GF-D8 (cell line): ENCODE measurements at regions not wholly inside any gene's neighbourhood (a gene's known extent, or its start where the extent isn't known, plus 50 kb on each side); places are given as distances from the start of the nearest gene placed in this dataset.
"Not testable (repeated sequence)": the region's sequence is repeated elsewhere in the genome, so short reads cannot be mapped to it uniquely, and the experiment has no call there.

Experiments used
- DNase-seq: peaks from one replicate; lab custom pipeline; 2025; lab: John Stamatoyannopoulos, UW

GRCh38 chr5:164206196-164206595, 700.8 kb downstream of the MAT2B start:
- DNase-seq = no peak

- no peak for DNase-seq
These were observed 702.2 kb downstream of the MAT2B start for GRCh38 chr5:164207646-164208045.

- no peak for DNase-seq
These were observed 705.1 kb downstream of the MAT2B start for GRCh38 chr5:164210491-164210890.

GRCh38 chr5:164214698-164215097, 709.3 kb downstream of the MAT2B start:
- DNase-seq = no peak

- no peak for DNase-seq
These were observed 712.0 kb downstream of the MAT2B start for GRCh38 chr5:164217464-164217863.

- DNase-seq = no peak
These were observed 715.1 kb downstream of the MAT2B start for GRCh38 chr5:164220522-164220921.

- no peak for DNase-seq
These were observed 718.8 kb downstream of the MAT2B start for GRCh38 chr5:164224236-164224635.

GRCh38 chr5:164224772-164225171, 719.4 kb downstream of the MAT2B start:
- DNase-seq = no peak

GRCh38 chr5:164230341-164230740, 724.9 kb downstream of the MAT2B start:
- no peak for DNase-seq

GRCh38 chr5:164233791-164234190, 728.4 kb downstream of the MAT2B start:
- no peak for DNase-seq

GRCh38 chr5:164234321-164234720, 728.9 kb downstream of the MAT2B start:
- DNase-seq = no peak

- DNase-seq = no peak
These were observed 730.0 kb downstream of the MAT2B start for GRCh38 chr5:164235300-164235891.

- no peak for DNase-seq
These were observed 732.1 kb downstream of the MAT2B start for GRCh38 chr5:164237486-164237885.

GRCh38 chr5:164251781-164252180, 746.4 kb downstream of the MAT2B start:
- not testable (repeated sequence) for DNase-seq

GRCh38 chr5:164253764-164254163, 748.3 kb downstream of the MAT2B start:
- no peak for DNase-seq

- DNase-seq = no peak
These were observed 750.3 kb downstream of the MAT2B start for GRCh38 chr5:164255598-164256213.

GRCh38 chr5:164256351-164256750, 750.9 kb downstream of the MAT2B start:
- DNase-seq = no peak

GRCh38 chr5:164256954-164257353, 751.5 kb downstream of the MAT2B start:
- DNase-seq = no peak

- DNase-seq = no peak
These were observed 760.1 kb downstream of the MAT2B start for GRCh38 chr5:164265566-164265965.

- DNase-seq = no peak
These were observed 761.2 kb downstream of the MAT2B start for GRCh38 chr5:164266571-164266970.

GRCh38 chr5:164277720-164278119, 772.3 kb downstream of the MAT2B start:
- DNase-seq = no peak

GRCh38 chr5:164289526-164289925, 784.1 kb downstream of the MAT2B start:
- no peak for DNase-seq

- no peak for DNase-seq
These were observed 791.2 kb downstream of the MAT2B start for GRCh38 chr5:164296603-164297080.

- no peak for DNase-seq
These were observed 792.7 kb downstream of the MAT2B start for GRCh38 chr5:164298165-164298564.
